ENCODE measurements at regions not wholly inside any gene's neighbourhood (a gene's known extent, or its start where the extent isn't known, plus 50 kb on each side); places are given as distances from the start of the nearest gene placed in this dataset.

GRCh38 chr2:57539761-57540160 lies 506.8 kb upstream of the VRK2 start:
- no peak for DNase-seq

GRCh38 chr2:57542081-57542480 lies 504.5 kb upstream of the VRK2 start:
- no peak for DNase-seq

- no peak for DNase-seq
These were observed 503.4 kb upstream of the VRK2 start for GRCh38 chr2:57543211-57543610.

GRCh38 chr2:57544624-57545023 lies 502.0 kb upstream of the VRK2 start:
- no peak for DNase-seq

GRCh38 chr2:57546478-57546877 lies 500.1 kb upstream of the VRK2 start:
- no peak for DNase-seq

- no peak for DNase-seq
These were observed 496.9 kb upstream of the VRK2 start for GRCh38 chr2:57549642-57550102.

- DNase-seq, result no peak
These were observed 495.7 kb upstream of the VRK2 start for GRCh38 chr2:57550912-57551311.

GRCh38 chr2:57552885-57553284 lies 493.7 kb upstream of the VRK2 start:
- DNase-seq, result no peak

- DNase-seq, result no peak
These were observed 492.3 kb upstream of the VRK2 start for GRCh38 chr2:57554348-57554747.

GRCh38 chr2:57558312-57558711 lies 488.3 kb upstream of the VRK2 start:
- DNase-seq, result no peak

- DNase-seq, result no peak
These were observed 484.1 kb upstream of the VRK2 start for GRCh38 chr2:57562495-57562894.

GRCh38 chr2:57563015-57563414 lies 483.6 kb upstream of the VRK2 start:
- no peak for DNase-seq

- no peak for DNase-seq
These were observed 479.4 kb upstream of the VRK2 start for GRCh38 chr2:57567245-57567644.

GRCh38 chr2:57569396-57569795 lies 477.2 kb upstream of the VRK2 start:
- DNase-seq, result no peak

- DNase-seq, result no peak
These were observed 475.6 kb upstream of the VRK2 start for GRCh38 chr2:57570961-57571360.

GRCh38 chr2:57575700-57576268 lies 470.8 kb upstream of the VRK2 start:
- DNase-seq, result no peak

GRCh38 chr2:57576983-57577382 lies 469.6 kb upstream of the VRK2 start:
- DNase-seq, result no peak

GRCh38 chr2:57597940-57598339 lies 448.7 kb upstream of the VRK2 start:
- no peak for DNase-seq

GRCh38 chr2:57598551-57598950 lies 448.1 kb upstream of the VRK2 start:
- no peak for DNase-seq

- DNase-seq, result peak; percentile 32
These were observed 443.9 kb upstream of the VRK2 start for GRCh38 chr2:57602733-57603132.

- no peak for DNase-seq
These were observed 431.6 kb upstream of the VRK2 start for GRCh38 chr2:57614988-57615387.

- peak; percentile 7 for DNase-seq
These were observed 430.6 kb upstream of the VRK2 start for GRCh38 chr2:57615855-57616556.

- DNase-seq, result no peak
These were observed 429.3 kb upstream of the VRK2 start for GRCh38 chr2:57617318-57617717.

- no peak for DNase-seq
These were observed 425.4 kb upstream of the VRK2 start for GRCh38 chr2:57621122-57621663.

GRCh38 chr2:57622009-57622408 lies 424.6 kb upstream of the VRK2 start:
- no peak for DNase-seq
